GM13977 (cell line): ENCODE measurements at regions not wholly inside any gene's neighbourhood (a gene's known extent, or its start where the extent isn't known, plus 50 kb on each side); places are given as distances from the start of the nearest gene placed in this dataset.

Source experiments
- DNase-seq: peaks from one replicate; pipeline ENCODE4 v3.0.0; 2012; ENCODE audit warnings: low spot score
- CTCF ChIP-seq: IDR thresholded peaks from 2 replicates; pipeline ENCODE4 v1.5.1; 2012; ENCODE audit warnings: mild to moderate bottlenecking, control low read depth; ENCODE audit not compliant: insufficient read depth; ENCODE audit errors: extremely low read depth, missing control alignments
- in situ Hi-C: fragments of 300-500 bp; cut with MboI; formaldehyde crosslinking; loops from one replicate; pipeline ENCODE4 v1.12.0; 2022; ENCODE audit warnings: low sequenced_read_pairs, low pct_unique_long_range_greater_than_20kb, mixed read lengths, inconsistent platforms; ENCODE audit not compliant: unreplicated experiment

- DNase-seq: no peak
- no peak for TF ChIP-seq CTCF
- in situ Hi-C loops: no loop called here
Measured at GRCh38 chr2:109683452-109683851, 69.3 kb downstream of the SOWAHC start.

- in situ Hi-C loops: no loop called here
- DNase-seq: no peak
- no peak for TF ChIP-seq CTCF
Measured at GRCh38 chr2:109685453-109685852, 71.3 kb downstream of the SOWAHC start.

- no peak for DNase-seq
Measured at GRCh38 chr2:109686921-109687320, 72.8 kb downstream of the SOWAHC start.

GRCh38 chr2:109689182-109689930 is 75.2 kb downstream of the SOWAHC start:
- in situ Hi-C loops: no loop called here
- TF ChIP-seq CTCF: no peak
- no peak for DNase-seq

More at GRCh38 chr2:109686921-109687320, 72.8 kb downstream of the SOWAHC start:
- in situ Hi-C loops: no loop called here
- TF ChIP-seq CTCF: no peak

- in situ Hi-C loops: no loop called here
- TF ChIP-seq CTCF: no peak
- DNase-seq: no peak
Measured at GRCh38 chr2:109689973-109690372, 75.8 kb downstream of the SOWAHC start.

GRCh38 chr2:109690457-109690821 is 76.3 kb downstream of the SOWAHC start:
- no peak for DNase-seq
- no peak for TF ChIP-seq CTCF

More at GRCh38 chr2:109690457-109690821, 76.3 kb downstream of the SOWAHC start:
- in situ Hi-C loops: no loop called here
